Ovary (tissue), 3 donors: ENCODE measurements at regions not wholly inside any gene's neighbourhood (a gene's known extent, or its start where the extent isn't known, plus 50 kb on each side); places are given as distances from the start of the nearest gene placed in this dataset.

Experiments
- EP300 ChIP-seq: sonication (generic); formaldehyde crosslinking; IDR thresholded peaks from one replicate; pipeline ENCODE4 v1.6.1; 2017; ENCODE audit warnings: antibody characterized with exemption
- POLR2A ChIP-seq: fragments of 450-650 bp; IDR thresholded peaks from one replicate; pipeline ENCODE4 v1.6.1; 2017; ENCODE audit warnings: antibody characterized with exemption, mild to moderate bottlenecking, moderate library complexity
- TF ChIP-seq, protein P1 (sequence below), 3 donors: fragments of 450-650 bp in 2 of 3; fragments of 200-600 bp in 1 of 3; IDR thresholded peaks; one replicate each; pipeline versions ENCODE4 v1.5.1 to v1.8.0; 2016 to 2022; ENCODE audit warnings: antibody characterized with exemption in 3 of 3, mild to moderate bottlenecking in 1 of 3
- donor health status: DM: no; HTN: no; CAD: no.

DNA sequence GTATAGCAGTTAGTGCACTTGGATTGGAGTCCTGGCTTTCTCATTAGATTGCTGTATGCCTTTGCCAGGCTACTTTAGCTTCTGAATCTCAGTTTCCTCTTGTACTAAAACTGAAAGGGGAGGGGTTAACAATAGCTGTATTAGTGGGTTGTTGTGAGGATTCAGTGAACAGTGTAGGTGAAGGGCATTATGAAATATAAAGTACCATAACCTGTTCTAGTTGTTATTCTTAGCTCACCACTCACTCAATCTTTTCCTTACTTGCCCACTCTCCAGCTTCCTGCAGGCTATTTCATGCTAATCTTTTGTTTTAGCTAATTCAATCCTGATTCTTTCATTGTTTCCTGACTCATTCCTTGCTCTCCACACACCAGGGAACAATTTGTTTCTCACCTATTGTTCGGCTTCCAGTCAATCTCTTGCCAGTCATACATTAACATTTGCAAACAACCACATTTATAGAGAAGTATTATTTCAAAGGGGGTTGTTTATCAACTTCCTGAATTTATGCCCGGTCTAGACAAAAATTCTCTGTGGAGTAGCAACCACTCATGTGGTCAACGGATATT, 50.6 kb upstream of the EDA start:
- TF ChIP-seq, protein P1, sequence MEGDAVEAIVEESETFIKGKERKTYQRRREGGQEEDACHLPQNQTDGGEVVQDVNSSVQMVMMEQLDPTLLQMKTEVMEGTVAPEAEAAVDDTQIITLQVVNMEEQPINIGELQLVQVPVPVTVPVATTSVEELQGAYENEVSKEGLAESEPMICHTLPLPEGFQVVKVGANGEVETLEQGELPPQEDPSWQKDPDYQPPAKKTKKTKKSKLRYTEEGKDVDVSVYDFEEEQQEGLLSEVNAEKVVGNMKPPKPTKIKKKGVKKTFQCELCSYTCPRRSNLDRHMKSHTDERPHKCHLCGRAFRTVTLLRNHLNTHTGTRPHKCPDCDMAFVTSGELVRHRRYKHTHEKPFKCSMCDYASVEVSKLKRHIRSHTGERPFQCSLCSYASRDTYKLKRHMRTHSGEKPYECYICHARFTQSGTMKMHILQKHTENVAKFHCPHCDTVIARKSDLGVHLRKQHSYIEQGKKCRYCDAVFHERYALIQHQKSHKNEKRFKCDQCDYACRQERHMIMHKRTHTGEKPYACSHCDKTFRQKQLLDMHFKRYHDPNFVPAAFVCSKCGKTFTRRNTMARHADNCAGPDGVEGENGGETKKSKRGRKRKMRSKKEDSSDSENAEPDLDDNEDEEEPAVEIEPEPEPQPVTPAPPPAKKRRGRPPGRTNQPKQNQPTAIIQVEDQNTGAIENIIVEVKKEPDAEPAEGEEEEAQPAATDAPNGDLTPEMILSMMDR (IDR thresholded peaks at IDR 0.05): no peak
- TF ChIP-seq EP300 (no peak), POLR2A (no peak)
